Erythroblast (primary cell): ENCODE measurements at regions not wholly inside any gene's neighbourhood (a gene's known extent, or its start where the extent isn't known, plus 50 kb on each side); places are given as distances from the start of the nearest gene placed in this dataset.

ENCODE experiments used
- GATA1 ChIP-seq: IDR thresholded peaks from 2 replicates; pipeline ENCODE4 v1.6.1; 2011; ENCODE audit warnings: low read depth, mild to moderate bottlenecking, control low read depth, low read length, moderate library complexity
- POLR2A ChIP-seq: IDR thresholded peaks from 2 replicates; pipeline ENCODE4 v1.6.1; 2011; ENCODE audit warnings: mild to moderate bottlenecking, low read length

GRCh38 chr5:123785162-123786071 is 273.4 kb downstream of the CSNK1G3 start:
- TF ChIP-seq POLR2A, result no peak
- TF ChIP-seq GATA1, result no peak
